NCI-H1105 treated with DMSO at 0.1 percent for 48 hours (cell line): ENCODE measurements at regions not wholly inside any gene's neighbourhood (a gene's known extent, or its start where the extent isn't known, plus 50 kb on each side); places are given as distances from the start of the nearest gene placed in this dataset.

Source experiments
- DNase-seq: peaks from one replicate; lab custom pipeline; 2025; lab: John Stamatoyannopoulos, UW

- no peak for DNase-seq
Measured at GRCh38 chr5:135139381-135140134, 105.5 kb upstream of the PITX1 start.

GRCh38 chr5:135138116-135138850 lies 104.3 kb upstream of the PITX1 start:
- DNase-seq = no peak

- no peak for DNase-seq
Measured at GRCh38 chr5:135137146-135137915, 103.3 kb upstream of the PITX1 start.

GRCh38 chr5:135136546-135136945 lies 102.5 kb upstream of the PITX1 start:
- DNase-seq = no peak

DNA sequence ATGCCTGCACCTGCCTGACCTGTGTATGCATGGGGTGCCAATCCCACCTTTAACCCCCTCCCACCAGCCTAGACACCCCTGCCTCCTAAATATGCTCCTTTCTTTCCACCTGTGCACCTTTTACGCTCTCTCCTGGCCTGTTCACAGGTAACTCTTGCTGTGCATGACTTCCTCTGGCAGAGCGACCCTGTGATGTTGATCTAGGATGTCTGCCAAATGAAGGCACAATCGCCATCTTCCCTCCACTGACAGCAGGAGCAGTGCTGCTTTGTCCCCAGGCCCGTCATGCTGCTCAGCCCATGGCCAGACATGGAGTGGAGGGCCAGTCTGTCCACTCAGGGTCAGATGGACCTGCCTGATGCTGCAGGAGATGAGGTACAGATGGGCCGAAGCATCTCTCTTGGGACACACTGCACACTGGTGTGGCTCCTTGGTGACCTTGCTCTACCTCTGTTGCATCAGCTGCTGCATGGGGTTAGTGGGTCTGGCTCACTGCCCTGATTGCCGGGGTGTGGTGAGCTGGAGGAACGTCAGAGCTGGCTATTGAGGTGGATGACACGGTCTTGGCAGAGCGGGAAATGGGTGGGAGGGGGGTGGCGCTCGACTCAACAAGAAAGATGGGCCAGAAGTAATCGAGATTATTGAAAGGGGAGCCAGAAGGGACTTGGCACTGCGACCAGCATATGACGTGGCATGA lies 101.7 kb upstream of the PITX1 start:
- DNase-seq = peak; percentile 59

DNA sequence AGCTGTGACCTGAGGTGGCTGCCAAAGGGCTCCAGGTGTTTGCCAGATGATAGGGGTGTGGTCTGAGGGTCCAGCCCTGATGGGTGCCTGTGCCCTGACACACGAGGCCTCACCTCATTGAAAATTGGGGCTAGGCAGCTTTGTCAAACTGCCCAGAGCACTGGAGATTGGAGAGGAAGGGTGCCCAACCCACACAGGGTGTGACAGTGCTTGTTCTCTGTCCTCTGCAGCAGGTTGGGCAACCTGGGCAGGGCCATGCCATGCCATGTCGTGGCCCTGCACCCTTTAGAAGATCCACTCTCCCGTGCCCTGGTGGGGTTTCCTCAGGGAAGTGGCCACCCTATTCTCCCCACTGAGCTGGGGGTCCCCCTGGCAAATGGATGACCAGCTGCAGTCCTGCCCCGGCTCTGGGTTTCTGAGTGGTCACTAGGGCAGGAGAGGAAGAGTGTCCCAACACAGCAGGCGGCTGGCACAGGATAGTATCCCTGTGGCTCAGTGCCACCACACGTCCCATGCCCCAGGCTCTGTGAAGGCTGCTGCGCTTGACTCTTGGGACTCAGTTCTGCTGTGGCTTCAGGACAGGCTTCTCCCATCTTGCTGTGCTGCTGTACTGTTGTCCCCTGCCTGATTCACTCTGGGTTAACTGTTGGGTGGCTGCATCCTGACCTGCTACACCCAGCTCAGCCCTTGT lies 100.8 kb upstream of the PITX1 start:
- DNase-seq = no peak

DNA sequence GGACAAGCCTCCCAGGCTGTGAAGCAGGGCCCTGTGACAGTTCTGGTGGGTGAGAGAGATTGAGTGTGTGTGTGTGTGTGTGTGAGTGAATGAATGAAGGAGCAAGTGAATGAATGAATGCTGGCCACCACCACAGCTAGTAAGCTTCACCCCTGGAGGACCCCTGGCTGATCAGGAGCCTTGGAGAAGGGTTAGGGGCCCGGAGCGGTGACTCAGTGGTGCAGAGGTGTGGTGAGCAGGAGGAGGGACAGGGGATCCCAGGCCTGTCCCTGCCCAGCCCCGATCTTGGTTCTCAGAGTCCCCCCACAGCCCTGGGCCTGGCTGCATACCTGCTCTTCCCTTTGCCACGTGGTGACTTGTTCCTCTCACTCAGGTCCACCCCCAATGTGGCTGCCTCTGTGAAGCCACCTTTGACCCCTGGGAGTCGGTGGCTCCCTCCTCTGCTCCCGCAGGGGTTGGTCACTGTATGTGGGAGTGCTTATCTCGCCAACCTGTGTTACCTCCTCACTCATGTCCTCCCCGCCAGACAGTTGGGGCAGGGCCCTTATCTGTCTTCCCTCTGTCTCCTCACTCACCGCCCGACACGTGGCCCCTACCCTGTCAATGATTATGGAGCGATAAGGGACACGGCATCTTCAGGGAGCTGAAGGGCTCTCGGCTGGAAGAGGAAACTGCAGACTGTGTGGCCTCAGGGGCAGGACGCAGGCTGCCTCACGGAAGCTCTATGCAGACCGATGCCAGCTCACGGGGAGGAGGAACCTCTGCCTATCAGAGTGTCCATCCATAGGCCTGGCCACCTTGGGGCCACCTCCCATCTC lies 99.9 kb upstream of the PITX1 start:
- DNase-seq = no peak

GRCh38 chr5:135133181-135133580 lies 99.2 kb upstream of the PITX1 start:
- no peak for DNase-seq

DNA sequence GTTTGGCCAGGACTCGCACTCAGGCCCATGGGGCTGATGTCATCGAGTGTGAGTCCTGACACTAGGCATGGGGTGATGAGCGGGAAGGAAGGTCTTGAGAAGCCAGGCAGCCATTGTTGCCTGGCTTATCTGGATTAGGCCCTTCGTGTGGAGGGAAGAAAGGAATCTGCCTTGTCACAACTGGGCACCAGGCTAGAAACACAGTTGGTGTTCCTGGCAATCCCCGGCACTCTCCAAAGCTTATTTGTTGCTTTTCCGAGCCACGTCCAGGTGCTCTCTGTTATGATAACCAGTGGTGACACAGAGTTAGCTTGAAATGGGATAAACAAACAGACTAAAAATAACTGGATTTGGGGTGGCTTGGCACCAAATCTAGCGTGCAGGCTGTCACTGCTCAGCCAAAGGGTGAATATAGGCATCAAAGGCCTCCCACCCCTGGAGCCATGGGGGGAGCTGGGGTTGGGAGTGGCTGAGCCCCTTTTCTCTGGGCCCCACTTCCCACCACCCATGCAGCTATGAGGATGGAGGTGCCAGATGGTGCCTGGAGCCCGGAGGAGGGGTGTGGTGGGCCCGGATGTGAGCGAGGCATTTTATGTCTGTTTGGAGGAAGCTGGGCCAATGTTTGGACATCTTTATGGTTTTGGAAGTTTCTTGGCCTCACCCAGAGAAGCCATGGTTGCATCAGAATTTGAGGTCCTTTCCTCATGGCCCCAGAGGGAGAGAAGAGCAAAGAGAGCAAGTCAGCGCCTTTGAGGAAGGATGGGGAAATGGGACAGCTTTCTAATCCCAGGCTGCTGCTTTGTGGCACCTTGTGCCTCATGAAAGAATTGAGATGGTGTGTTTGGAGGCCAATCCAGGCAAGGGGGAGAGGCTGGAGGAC lies 98.0 kb upstream of the PITX1 start:
- DNase-seq = no peak

DNA sequence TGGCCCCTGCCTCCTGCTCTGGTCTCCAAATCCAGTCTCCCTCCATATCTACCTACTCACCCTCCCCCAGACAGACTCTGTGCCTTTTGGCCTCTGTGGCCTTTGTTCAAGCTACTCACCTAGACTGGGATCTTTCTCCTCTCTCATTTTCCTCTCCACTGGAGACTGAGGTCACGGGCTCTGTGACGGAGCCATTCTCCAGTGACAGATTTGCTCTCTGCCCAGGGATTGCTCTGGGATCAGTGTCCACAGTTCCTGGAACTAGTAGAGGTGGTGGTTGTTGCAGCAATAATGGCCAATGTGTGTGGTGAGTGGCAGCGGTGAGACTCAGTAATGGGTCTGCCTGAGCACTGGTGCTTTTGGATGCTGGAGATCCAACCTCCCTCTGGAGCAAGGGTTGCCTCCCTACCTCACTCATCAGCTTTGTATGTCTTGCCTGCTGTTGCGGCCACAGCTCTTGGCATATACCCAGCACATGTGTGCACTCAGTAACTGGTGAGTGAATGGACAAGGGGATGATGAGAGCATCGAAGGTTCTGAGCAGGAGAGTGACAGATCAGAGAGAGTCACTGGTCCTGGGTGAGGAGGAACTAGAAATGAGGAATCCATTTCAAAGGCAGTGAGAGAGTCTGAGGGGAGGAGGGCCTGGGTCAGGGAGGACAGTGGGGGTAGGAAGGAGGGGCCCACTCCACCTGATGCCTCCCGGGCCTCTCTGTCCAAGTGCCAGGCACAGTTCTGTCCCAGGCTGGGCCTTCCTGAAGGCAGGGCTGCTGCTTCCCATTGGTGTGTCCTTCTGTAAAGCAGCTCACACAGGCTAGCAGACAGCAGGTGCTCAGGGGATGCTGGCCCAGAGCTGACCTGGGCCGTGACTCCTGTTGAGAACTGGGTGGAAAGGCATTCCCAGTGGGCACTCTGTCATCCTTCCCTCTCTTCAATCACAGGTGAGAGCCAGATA lies 96.5 kb upstream of the PITX1 start:
- no peak for DNase-seq

DNA sequence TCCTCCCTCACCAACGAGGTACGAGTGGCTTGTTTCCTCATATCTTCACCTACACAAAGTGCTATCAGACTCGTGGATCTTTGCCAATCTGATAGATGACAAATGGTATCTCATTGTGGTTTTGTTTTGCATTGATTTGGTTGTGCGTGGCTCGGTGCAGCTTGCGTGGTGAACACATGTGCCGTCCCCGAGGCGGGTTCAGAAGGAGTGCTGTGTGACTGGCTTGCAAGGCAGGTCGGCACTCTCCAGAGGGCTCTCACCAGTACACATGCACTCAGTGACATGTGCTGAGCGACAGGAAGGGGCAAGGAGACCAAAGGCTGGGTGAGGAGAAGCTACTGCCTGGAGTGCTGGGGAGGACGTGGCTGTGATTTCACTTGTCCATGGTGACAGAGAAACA lies 95.3 kb upstream of the PITX1 start:
- DNase-seq = no peak

- no peak for DNase-seq
Measured at GRCh38 chr5:135128361-135128760, 94.3 kb upstream of the PITX1 start.

- no peak for DNase-seq
Measured at GRCh38 chr5:135127439-135128240, 93.6 kb upstream of the PITX1 start.

GRCh38 chr5:135126688-135127438 lies 92.8 kb upstream of the PITX1 start:
- DNase-seq = peak; percentile 90

DNA sequence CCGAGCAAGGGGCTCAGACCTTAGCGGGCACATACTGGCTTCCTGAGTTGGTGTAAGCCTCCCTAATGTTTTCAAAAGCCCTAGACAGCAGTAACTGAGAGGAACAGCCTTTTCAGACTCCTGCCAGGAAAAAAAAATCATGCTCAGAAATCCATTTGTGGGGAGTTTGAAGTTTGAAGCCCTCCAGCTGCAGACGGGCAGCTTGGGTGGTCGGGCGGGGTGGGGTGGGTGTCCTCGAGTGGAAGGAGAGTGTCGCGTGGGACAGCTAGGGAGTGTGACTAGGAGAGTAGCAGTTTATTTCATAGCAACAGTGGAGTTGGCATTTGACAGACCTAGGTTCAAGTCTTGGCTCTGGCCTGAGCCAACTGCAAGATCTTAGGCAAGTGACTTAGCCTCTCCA lies 90.7 kb upstream of the PITX1 start:
- no peak for DNase-seq

DNA sequence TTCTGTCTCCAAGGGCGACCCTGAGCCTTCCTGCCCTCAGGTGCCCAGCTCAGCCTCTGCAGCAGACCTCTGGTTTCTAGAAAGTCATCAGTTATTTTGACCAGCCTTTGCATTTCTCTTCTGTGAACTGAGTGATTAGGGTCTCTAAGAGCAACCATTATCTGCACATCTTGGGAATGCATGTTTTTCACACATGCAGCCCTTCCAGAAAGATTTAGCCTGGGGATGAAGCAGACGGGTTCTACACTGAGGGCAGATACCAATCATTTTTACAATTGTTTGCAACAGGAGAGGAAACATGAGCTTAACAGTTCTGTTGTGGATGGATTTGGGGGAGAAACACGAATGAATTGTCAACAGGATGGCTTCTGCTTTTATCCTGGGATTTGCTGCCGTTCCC lies 90.1 kb upstream of the PITX1 start:
- DNase-seq = no peak

- DNase-seq = no peak
Measured at GRCh38 chr5:135122797-135123196, 88.8 kb upstream of the PITX1 start.
